ENCODE measurements at regions not wholly inside any gene's neighbourhood (a gene's known extent, or its start where the extent isn't known, plus 50 kb on each side); places are given as distances from the start of the nearest gene placed in this dataset.

- TF ChIP-seq TAF1 (IDR thresholded peaks at IDR 0.05; ENCODE audit: low read depth) (no peak), RAD21 (IDR thresholded peaks at IDR 0.05; ENCODE audit: low read depth) (no peak), CEBPB (IDR thresholded peaks at IDR 0.05) (no peak), EP300 (IDR thresholded peaks at IDR 0.05; ENCODE audit: borderline replicate concordance) (no peak), EGR1 (IDR thresholded peaks at IDR 0.05) (no peak), REST (IDR thresholded peaks at IDR 0.05; ENCODE audit: low read depth) (no peak), NFIC (IDR thresholded peaks at IDR 0.05) (no peak), TEAD4 (IDR thresholded peaks at IDR 0.05) (no peak), YY1 (IDR thresholded peaks at IDR 0.05; ENCODE audit: low read depth) (no peak)
Measured at GRCh38 chr17:27237890-27238289, 56.0 kb upstream of the WSB1 start.
